GM19452 (cell line): ENCODE measurements at regions not wholly inside any gene's neighbourhood (a gene's known extent, or its start where the extent isn't known, plus 50 kb on each side); places are given as distances from the start of the nearest gene placed in this dataset.
"Not testable (repeated sequence)": the region's sequence is repeated elsewhere in the genome, so short reads cannot be mapped to it uniquely, and the experiment has no call there.

Experiments
- ATAC-seq: cut with Tn5 transposase; IDR thresholded peaks from one replicate; pipeline ENCODE4 v1.9.1; 2021; ENCODE audit not compliant: unreplicated experiment

DNA sequence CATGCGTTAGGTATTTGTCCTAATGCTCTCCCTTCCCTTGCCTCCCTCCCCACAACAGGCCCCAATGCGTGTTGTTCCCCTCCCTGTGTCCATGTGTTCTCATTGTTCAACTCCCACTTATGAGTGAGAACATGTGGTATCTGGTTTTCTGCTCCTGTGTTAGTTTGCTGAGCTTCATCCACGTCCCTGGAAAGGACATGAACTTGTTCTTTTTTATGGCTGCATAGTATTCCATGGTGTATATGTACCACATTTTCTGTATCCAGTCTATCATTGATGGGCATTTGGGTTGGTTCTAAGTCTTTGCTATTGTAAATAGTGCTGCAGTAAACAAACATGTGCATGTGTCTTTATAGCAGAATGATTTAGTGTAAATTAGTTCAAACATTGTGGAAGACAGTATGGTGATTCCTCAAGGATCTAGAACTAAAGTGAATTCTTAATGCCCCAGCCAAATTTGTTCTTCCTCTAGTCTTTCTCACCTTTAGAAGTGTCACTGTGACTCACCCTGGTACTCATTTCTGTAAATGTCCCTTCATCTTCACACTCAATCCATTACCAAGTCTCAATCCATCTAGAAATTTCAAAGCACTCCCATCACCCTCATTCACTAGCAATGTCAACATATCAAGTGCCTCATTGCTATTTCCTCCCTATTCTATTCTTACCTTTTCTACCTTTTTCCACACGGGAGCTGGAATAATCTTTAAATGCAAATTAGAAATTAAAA is 123.9 kb downstream of the MREG start:
- ATAC-seq = not testable (repeated sequence)

DNA sequence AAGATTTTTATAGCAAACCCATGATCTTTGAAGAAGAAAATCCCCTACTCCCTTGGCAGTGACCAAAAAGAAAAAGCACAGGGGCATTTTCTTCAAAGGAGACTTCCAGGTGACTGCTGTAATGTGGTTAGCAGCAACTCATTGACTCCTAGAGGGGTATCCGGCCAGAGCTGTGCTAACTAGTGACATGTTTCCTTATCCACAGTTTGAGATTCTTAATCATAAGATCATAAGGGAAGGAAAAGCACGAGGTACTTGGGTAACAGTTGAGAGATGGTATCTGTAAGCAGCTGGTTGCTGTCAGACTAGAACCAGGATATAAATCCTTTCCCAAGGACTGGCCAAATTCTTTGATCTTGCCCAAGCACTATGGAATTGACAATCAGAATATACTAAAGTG is 124.7 kb downstream of the MREG start:
- no peak for ATAC-seq

DNA sequence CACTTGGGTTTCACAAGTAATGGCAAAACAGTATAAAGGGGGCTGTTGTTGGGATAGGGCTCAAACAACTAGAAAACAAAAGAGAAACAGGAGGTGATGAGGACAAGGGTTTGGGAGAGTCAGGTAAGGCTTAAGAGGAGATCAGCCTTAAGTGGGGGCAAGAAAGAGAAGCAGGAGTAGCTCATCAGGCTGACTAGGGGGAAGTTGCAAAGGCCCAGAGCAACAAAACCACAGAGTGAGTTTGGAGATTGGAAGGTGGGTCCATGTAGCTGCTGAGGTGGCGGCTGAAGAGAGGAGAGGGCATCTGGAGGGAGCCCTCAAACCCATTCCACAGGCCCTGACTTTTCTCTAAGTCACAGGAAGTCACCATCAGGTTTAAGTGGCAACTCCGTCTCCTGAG is 126.0 kb downstream of the MREG start:
- no peak for ATAC-seq

DNA sequence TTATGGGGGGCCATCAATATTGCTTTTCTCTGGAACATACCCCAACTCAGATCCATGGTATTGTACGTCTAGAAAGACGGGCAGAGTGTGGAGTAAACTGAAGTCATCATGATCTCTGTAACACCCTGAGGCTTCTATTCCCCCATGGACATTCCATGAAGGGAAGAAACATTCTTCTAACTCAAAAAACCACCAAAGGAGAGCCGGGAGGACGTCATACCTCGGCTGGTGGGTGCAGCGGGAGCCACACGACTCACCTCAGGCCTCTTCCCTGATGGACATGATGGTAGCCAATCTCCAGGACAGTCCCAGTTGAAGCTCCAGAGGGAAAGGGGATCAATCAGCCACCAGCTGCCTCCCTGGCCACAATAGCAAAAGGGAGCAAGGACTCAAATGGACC is 127.3 kb downstream of the MREG start:
- no peak for ATAC-seq

DNA sequence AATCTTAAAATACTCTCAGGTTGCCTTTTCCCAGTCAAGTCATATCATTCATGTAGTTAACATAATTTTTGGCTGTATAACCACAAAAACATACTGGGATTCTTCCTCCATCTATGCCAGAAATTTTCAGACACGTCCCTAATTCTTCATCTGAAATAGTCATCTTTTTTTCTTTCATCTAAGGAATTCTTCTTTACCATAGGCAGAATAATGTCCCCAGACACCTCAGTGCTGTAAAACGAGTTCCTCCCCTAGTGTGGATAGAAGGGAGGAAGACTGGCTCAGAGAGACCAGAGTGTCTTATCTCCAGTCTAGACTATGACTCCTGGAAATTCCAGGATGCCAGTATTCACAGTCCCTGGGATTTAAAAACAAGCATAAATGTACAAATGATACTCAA is 127.8 kb downstream of the MREG start:
- no peak for ATAC-seq

DNA sequence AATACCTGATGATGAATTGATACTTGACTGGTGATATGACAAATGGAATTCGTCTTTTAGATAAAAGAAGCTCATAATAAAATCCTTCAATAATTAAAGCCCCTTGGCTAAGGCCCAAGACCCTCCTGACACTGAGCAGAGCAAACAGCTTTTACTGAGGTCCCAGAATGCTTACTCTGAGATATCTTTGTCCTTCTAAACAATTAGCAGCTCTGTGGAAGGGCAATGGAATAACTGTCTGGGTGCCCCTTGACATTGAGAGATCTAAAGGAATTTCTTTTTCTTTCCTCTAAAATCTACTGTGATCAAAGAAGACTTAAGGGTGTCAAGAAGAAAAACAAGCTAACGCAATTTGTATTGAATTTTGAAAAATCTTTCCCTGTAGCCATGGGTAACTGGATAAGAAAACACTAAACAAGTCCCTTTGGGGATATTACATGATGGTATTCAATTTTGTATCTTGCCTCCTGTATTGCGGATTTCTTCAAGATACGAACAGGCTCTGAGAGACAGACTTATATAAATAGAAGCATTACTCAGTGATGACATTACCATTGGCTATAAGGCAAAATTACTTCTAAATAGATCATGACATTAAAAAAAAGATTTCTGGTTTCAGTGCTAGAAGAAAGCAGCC is 128.8 kb downstream of the MREG start:
- ATAC-seq = no peak

DNA sequence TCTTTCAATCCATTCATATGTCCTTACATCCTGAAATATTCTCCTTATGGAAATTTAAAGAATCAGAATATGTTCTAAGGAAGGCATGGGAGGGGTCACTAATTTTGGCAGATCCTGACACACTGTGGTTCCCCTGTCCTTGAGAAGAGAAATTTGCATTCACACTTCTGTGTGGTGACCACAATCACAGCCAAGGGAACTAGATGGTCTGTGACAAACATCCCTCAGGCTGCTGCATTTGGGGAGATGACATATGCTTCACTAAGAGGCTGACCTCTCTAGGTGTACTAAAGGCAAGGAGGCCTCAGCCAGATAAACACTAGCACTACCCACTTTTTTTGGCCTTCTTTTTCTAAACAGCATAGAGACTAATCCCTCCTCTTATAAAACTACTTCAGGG is 129.6 kb downstream of the MREG start:
- ATAC-seq = peak; percentile 74

DNA sequence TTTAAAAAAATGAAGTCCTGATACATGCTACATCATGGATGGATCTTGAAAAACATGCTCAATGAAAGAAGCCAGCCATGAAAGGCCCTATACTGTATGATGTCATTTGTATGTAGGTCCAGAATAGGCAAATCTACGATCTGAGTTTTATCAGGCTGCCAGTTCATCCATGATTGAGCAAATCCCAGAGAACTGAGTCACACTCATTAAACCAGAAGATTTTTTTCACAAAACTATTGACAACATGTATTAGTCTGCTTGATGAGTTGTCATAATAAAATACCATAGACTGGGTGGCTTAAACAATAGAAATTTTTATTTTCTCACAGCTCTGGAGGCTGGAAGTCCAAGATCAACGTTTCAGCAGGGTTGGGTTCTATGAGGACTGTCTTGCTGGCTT is 130.7 kb downstream of the MREG start:
- no peak for ATAC-seq

DNA sequence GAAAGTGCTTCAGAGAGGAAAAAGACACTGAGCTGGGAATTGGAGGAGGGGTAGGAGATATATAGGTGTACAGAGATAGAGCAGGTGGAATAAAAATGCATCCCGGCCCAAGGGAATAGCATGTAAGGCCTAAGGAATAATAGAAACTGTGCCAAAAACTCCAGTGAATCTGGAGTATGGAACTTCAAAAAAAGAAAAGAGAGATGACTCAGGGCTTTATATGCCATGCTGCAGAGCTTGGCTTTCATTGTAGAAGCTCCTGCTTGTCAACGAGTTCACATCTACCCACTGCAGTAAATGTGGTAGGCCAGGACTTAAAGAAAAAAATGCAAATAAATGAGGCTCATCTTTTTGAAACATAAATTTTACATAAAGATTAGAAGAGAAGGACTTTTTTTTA is 131.8 kb downstream of the MREG start:
- no peak for ATAC-seq

DNA sequence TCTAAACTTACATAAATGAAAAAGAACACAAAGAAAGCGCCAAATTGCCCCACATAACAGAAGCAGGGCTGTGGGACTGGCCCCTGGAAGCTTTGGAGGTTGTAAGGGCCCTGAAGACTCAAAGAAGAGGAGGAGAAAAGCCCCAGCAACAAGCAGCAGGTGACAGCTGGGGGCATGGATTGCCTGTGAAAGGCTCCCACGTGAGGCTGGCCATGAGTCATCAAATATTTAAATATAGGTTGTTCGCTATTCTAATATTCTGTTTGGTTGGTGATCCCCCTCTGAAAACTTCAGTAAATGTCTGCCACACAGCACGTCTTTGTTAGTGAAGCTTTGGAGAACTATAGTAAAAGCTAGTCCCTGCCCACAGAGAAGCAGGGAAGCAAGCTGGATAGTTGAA is 132.4 kb downstream of the MREG start:
- ATAC-seq = peak; percentile 52

DNA sequence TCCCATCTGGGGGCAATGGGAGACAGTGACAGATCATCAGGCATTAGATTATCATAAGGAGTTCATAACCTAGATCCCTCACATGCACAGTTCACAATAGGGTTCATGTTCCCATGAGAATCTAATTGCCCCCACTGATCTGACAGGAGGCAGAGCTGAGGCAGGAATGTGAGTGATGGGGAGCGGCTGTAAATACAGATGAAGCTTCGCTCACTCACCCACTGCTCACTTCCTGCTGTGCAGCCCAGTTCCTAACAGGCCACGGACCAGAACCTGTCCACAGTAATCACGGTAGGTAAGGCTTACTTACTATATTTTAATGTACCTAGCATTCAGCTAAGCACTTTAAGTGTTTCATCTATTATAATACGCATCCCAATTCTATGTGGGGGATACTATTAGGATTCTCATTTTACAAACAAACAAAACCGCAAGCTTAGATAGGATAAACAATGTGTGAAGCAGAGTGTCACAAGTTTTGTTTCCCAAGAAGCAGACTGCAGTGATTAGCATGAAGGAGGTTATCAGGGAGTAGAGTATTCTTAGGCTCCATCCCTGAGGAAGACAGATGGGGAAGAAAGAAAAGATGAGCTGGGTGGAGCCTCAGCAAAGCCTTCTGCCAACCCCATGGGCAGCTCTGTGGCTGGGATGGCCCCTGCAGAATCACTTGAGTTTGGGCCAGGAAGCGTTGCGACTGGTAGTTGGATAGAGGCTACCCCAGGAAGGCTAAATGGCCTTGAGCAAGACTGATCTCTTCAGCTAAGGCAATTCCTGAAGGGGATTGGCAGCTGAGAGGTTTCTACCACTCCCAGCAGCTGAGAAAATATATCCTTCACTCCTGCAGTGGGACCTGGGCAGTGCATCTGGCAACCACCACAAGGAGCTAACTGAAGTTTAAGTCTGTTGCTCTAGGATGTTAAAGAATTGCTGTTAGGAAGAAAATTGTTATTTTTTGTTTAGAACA is 133.1 kb downstream of the MREG start:
- ATAC-seq = no peak

DNA sequence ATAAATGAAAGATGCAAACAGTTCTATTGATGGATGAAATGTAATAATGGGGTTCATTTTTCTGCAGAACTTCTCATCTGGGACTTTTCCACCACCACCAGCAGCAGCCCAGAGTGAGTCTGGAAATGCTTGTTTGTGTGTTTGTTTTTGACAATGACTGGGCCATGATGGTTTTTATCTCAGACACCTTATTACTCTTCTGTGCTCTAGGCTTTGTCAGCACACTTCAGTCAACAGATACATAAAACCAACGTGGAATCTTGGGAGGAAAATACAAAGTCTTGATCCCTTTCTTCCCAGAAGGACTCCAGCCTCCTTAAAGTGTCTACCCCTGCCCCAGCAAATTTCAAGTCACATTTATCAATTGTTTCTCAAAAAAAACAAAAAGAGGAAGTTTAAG is 134.0 kb downstream of the MREG start:
- no peak for ATAC-seq

DNA sequence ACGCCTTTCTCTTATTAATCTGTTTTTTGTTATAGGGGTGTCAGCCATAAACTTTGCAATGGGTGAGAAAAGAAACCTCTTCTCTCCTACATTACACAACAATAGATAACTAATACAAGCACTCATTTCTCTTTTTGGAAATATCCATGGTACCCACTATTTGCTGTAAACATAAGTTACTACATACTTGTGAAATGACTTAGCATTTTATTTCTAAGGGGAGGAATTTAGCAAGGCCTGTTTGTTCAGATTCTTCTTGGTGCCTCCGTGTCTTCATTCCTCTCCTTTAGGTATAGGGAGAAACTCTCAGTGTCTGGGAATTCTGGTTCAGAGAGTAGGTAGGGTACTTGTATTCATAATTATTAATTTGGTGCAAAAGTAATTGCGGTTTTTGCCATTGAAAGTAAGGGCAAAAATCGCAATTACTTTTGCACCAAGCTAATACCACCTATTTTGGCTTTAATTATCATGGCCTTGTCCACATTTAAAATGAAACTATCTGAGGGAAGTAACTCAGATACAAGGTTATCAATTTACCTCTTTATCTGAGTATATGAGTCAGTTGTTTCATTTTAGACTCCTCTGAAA is 134.8 kb downstream of the MREG start:
- no peak for ATAC-seq

DNA sequence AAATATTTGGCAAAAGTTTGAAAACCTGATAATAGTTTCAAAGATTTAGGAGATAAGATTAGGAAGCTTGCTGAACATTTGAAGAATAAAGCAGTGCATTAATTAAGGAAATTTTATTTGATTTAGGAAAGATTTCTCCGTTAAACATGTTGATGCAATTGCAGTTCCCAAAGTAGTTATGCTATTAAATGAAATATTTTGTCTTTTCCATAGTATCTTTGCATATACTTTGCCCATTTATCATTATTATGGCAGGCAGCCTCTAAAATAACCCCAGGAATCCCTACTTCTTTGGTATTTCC is 136.5 kb downstream of the MREG start:
- no peak for ATAC-seq

DNA sequence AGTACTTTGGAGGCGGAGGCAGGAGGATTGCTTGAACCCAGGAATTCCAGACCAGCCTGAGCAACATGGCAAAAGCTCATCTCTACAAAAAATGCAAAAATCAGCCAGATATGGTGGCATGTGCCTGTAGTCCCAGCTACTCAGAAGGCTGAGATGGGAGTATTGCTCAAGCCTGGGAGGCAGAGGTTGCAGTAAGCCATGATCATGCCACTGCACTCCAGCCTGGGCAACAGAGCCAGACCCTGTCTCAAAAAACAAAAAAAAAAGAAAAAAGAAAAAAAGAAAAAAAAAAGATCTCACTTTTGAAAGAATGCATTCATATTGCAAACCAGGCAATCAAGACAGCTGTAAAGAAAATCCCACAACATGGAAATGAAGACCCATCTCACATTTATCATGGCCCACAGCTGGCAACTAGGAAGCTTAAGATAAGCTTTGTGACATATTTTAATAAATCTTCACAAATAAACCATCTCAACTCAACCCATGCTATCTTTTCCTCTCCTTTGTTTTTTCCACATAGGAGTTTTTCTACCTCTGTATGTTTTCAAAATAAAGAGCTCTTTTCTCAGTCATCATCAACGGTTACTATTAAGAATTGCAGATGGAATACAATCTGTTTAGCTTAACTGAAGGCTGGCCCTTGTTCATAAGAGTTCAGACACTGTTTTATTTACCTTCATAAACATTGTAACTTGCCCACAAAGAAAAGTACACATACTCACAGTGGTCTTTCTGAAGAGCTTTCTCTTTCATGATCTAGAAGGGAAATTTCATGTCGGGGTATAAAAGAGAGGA is 137.0 kb downstream of the MREG start:
- no peak for ATAC-seq

DNA sequence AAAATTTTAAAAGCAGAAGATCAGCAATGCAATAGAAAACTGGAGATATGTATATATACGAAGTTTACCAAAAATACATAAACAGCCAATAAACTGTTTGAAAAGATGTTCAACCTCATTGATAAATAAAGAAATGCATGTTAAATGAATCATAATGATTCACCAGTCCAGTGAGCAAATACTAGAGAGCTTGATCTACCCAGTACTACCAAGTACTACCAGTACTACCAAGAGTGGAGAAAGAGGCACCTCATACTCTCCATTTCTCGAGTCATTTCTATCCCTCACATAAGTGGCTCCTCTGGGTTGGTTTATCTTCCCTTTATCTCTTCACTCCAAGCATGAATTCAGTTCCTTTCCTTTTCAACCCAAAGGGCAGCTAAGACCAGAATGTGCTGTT is 138.9 kb downstream of the MREG start:
- no peak for ATAC-seq

DNA sequence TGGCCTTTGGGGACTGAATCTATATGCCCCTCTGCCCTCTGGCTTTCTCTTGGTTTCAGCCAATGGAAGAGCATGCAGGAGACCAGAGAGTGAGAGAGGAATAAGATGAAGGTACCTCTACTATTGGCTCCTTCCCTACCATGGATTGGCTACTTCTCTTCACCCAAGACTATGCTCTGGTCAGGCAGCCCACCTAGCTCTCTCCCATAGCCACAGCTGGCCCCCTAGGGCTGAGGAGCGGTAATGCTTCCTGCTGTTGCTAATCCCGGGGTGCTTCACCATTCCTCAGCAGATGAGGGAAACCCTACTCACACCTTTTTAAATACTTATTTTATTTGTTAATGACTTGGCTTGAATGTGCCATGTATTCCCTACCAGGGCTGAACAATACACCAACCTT is 142.4 kb downstream of the MREG start:
- ATAC-seq = no peak

DNA sequence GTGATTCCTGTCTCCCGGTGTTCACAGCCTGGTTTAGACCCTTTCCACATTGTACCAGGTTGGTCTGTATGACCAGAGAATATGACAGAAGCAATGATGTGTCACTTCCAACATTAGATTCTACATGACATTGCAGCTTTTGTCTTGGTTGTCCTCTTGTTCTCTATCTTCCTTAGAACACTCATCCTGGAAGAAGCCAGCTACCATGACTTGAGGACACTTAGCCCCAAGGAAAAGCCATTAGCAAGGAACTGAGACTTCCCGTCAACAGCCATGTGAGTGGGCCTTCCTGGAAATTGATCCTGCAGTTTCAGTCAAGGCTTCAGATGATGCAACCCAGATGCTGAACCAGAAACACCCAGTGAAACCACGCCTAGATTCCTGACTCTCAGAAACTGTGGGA is 143.3 kb downstream of the MREG start:
- ATAC-seq = no peak

DNA sequence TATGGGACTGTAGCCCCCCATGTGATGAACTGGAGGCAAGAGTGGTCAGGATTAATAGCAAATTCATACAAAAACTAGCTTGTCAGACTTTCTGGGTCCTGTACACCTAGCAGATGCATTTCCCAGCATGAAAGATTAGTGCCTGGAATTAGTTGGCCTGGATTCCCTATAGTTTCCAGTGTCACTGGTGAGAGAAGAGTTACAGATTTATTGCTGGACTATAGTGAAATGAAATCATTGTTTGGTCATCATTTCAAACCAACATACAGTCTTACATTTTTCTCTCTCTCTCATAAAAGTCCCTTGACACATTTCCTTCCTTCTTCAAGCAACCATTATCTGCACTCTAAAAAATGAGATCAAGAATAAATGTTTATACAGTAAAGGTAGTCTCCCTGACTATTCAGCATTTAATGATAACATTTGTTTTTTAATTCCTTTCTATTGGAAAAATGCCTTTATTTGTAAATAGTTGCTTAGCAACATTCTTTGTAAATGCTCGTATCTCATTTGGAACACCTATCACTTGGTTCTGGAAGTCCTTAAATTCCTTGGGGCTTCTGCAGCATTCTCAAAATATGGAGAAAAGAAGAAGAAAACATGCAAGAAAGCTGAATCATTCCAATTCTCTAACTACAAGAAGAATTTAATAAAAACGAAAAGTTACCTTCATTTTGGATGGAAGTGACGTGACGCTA is 144.4 kb downstream of the MREG start:
- ATAC-seq = no peak

DNA sequence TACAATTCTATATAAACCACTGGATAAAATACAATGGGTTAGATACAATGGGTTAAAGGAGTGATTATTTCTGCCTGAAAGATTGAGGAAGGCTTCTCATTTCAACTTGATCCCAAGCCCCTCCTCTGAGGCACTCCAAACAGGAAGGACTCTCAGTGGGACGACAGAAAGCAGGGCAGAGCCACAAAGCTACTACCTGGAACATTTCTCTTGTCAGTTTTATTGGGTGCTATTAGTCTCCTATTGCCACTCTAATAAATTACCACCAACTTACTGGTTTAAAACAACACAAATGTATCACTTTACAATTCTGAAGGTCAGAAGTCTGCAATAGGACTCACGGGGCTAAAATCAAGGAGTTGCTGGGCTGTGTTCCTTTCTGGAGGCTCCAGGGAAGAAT is 146.7 kb downstream of the MREG start:
- ATAC-seq = no peak
